ENCODE measurements at regions not wholly inside any gene's neighbourhood (a gene's known extent, or its start where the extent isn't known, plus 50 kb on each side); places are given as distances from the start of the nearest gene placed in this dataset.

- no peaks in the 10 kb centered on the region for H3K4me1 ChIP-seq
- no peaks in the 10 kb centered on the region for H3K27me3 ChIP-seq
- no peak overlapping the region for H3K4me3 ChIP-seq
- WGBS, 2 donors = 51 to 65% methylated on average over 3 of the region's 3 CpGs
- DNase-seq = no peak
- no peaks in the 10 kb centered on the region for H3K36me3 ChIP-seq
- no peak overlapping the region for H3K27ac ChIP-seq
- TF ChIP-seq CTCF (IDR thresholded peaks at IDR 0.05) (no peak), POLR2A (IDR thresholded peaks at IDR 0.05) (no peak)
- intact Hi-C loops (cut with DNase I) = no loop called here
- no peaks in the 10 kb centered on the region for H3K9me3 ChIP-seq
Observed at GRCh38 chr20:21920211-21920610, 214.7 kb downstream of the PAX1 start.

DNA sequence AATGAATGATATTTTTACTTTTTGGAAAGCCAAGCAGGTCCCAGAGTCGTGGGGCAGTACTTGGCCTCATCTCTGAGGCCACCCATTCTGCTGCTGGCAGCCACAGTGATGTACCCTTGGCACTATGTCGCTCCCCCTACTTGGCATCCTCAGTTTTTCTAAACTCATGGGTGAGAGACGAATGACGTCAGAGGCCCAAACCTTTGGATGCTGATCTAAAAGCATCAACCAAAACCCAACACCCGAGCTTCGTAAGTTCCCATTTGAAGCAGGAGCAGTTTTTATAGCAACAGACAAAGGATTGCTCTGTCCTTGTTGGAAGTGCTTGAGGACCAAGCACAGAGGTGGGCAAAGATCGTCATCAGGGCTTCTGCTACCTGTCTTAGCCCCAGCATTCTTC is 212.9 kb downstream of the PAX1 start:
- Histone ChIP-seq H3K9me3 (no peaks in the 10 kb centered on the region), H3K27ac (no peak overlapping the region), H3K36me3 (no peaks in the 10 kb centered on the region), H3K4me3 (no peak overlapping the region), H3K27me3 (no peaks in the 10 kb centered on the region), H3K4me1 (no peaks in the 10 kb centered on the region)
- DNase-seq = no peak
- intact Hi-C loops (cut with DNase I) = no loop called here
- WGBS, 2 donors = 68 to 83% methylated on average over 7 of the region's 7 CpGs
- TF ChIP-seq POLR2A (IDR thresholded peaks at IDR 0.05) = no peak
- TF ChIP-seq CTCF (IDR thresholded peaks at IDR 0.05) = no peak

DNA sequence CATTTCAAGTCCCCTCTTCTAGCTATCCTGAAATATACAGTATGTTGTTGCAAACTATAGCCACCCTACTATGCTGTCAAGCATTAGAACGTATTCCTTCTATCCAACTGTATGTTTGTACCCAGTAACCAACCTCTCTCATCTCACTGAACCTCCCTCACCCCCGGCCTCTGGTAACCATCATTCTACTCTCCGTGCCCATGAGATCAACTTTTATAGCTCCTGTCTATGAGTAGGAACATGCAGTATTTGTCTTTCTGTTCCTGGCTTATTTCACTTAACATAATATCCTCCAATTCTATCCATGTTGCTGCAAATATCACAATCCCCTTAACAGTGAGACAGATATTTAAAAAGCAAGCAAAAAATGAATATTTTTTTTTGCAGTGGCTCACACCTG is 196.9 kb downstream of the PAX1 start:
- Histone ChIP-seq H3K27ac (no peak overlapping the region), H3K36me3 (no peaks in the 10 kb centered on the region), H3K4me3 (no peak overlapping the region), H3K27me3 (no peaks in the 10 kb centered on the region), H3K4me1 (no peaks in the 10 kb centered on the region), H3K9me3 (no peaks in the 10 kb centered on the region)
- WGBS, 2 donors = 59 to 71% methylated on average over 3 of the region's 3 CpGs
- TF ChIP-seq CTCF (IDR thresholded peaks at IDR 0.05) (no peak), POLR2A (IDR thresholded peaks at IDR 0.05) (no peak)
- DNase-seq = no peak
- intact Hi-C loops (cut with DNase I) = no loop called here

- H3K9me3 ChIP-seq = no peaks in the 10 kb centered on the region
- H3K4me3 ChIP-seq = no peak overlapping the region
- no peaks in the 10 kb centered on the region for H3K27me3 ChIP-seq
- H3K36me3 ChIP-seq = no peaks in the 10 kb centered on the region
- H3K4me1 ChIP-seq = no peaks in the 10 kb centered on the region
- no peak for TF ChIP-seq CTCF (IDR thresholded peaks at IDR 0.05)
- TF ChIP-seq POLR2A (IDR thresholded peaks at IDR 0.05) = no peak
- H3K27ac ChIP-seq = no peak overlapping the region
- intact Hi-C loops (cut with DNase I) = no loop called here
- WGBS, 2 donors = 74 to 77% methylated on average over 4 of the region's 4 CpGs
- DNase-seq = no peak
Observed at GRCh38 chr20:21901470-21902275, 196.2 kb downstream of the PAX1 start.

DNA sequence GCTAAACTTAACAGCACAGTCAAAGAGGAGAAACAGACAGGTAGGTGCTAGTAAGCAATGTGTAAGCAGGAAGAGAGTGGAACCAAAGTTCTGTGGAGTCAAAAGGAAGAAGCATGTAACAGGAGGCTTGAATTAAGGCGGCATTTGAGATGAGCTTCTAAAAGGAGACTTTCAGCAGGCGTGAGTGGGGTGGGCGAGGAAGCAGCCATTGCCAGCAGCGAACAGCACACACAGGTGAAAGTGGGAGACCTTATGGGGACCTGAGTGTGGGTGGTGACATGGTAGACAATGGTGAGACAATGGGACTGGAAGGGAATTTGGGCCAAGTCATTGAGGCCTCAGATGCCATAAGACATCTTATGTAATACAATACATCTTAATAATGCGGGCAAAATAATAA is 195.0 kb downstream of the PAX1 start:
- Histone ChIP-seq H3K36me3 (no peaks in the 10 kb centered on the region), H3K27me3 (no peaks in the 10 kb centered on the region), H3K27ac (no peak overlapping the region), H3K4me1 (no peaks in the 10 kb centered on the region), H3K9me3 (no peaks in the 10 kb centered on the region), H3K4me3 (no peak overlapping the region)
- intact Hi-C loops (cut with DNase I) = no loop called here
- DNase-seq = no peak
- WGBS, 2 donors = 79 to 82% methylated on average over 5 of the region's 5 CpGs
- no peak for TF ChIP-seq CTCF (IDR thresholded peaks at IDR 0.05)
- TF ChIP-seq POLR2A (IDR thresholded peaks at IDR 0.05) = no peak
